SH-SY5Y (cell line): ENCODE measurements at regions not wholly inside any gene's neighbourhood (a gene's known extent, or its start where the extent isn't known, plus 50 kb on each side); places are given as distances from the start of the nearest gene placed in this dataset.

Experiments used
- GATA2 ChIP-seq: IDR thresholded peaks from 2 replicates; pipeline ENCODE4 v1.6.1; 2011; ENCODE audit warnings: mild to moderate bottlenecking, low read depth, low read length
- GATA3 ChIP-seq: IDR thresholded peaks from 2 replicates; pipeline ENCODE4 v1.6.1; 2011; ENCODE audit warnings: low read depth, mild to moderate bottlenecking, low read length, moderate library complexity

DNA sequence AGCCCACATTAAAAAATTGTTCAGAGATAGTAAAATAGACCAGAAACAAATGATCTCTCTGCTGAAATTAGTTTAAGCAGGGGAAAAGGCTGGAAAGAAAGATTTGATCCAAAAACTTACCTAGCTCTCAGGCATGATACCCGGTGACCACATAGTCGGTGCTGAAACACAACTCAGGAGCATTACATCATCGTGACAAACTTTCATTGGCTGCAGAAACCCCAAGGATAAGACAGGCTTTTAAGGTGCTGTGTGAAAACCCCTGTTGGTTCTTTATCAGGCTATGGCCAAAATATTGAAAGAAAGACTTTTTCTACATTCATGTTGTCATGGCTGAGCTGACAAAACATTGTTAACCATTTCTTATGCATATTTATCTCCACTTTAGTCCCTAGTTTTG, 171.7 kb upstream of the KLF12 start:
- no peak for TF ChIP-seq GATA2
- no peak for TF ChIP-seq GATA3
